ENCODE measurements at regions not wholly inside any gene's neighbourhood (a gene's known extent, or its start where the extent isn't known, plus 50 kb on each side); places are given as distances from the start of the nearest gene placed in this dataset.

- no peak overlapping the region for H3K4me3 Mint-ChIP-seq
- no peaks in the 10 kb centered on the region for H3K4me1 Mint-ChIP-seq (ENCODE audit: low read depth in 2 of 2)
- H3K9me3 Mint-ChIP-seq: peaks cover 0 to 5% of the 10 kb centered on the region in 2 donors
- no peaks in the 10 kb centered on the region for H3K27me3 Mint-ChIP-seq
- H3K27ac Mint-ChIP-seq: no peak overlapping the region
- DNase-seq: no peak
- no peaks in the 10 kb centered on the region for H3K36me3 Mint-ChIP-seq (ENCODE audit: insufficient read depth)
- ATAC-seq (replicated peaks): no peak
Measured at GRCh38 chr2:41535575-41535974, 512.2 kb upstream of the PKDCC start.

- Mint-ChIP-seq H3K4me1 (ENCODE audit: low read depth in 2 of 2) (no peaks in the 10 kb centered on the region), H3K27me3 (no peaks in the 10 kb centered on the region), H3K4me3 (no peak overlapping the region), H3K27ac (no peak overlapping the region), H3K9me3 (no peaks in the 10 kb centered on the region), H3K36me3 (ENCODE audit: insufficient read depth) (no peaks in the 10 kb centered on the region)
- DNase-seq (no peak), ATAC-seq (replicated peaks) (no peak)
Measured at GRCh38 chr2:41540272-41540998, 507.4 kb upstream of the PKDCC start.

GRCh38 chr2:41543726-41544125 lies 504.1 kb upstream of the PKDCC start:
- Mint-ChIP-seq H3K4me3 (no peak overlapping the region), H3K27ac (no peak overlapping the region), H3K36me3 (ENCODE audit: insufficient read depth) (no peaks in the 10 kb centered on the region), H3K4me1 (ENCODE audit: low read depth in 2 of 2) (no peaks in the 10 kb centered on the region), H3K27me3 (no peaks in the 10 kb centered on the region), H3K9me3 (no peaks in the 10 kb centered on the region)
- DNase-seq (no peak), ATAC-seq (replicated peaks) (no peak)

GRCh38 chr2:41544709-41545108 lies 503.1 kb upstream of the PKDCC start:
- Mint-ChIP-seq H3K27me3 (no peaks in the 10 kb centered on the region), H3K36me3 (ENCODE audit: insufficient read depth) (no peaks in the 10 kb centered on the region), H3K27ac (no peak overlapping the region), H3K4me1 (ENCODE audit: low read depth in 2 of 2) (no peaks in the 10 kb centered on the region), H3K9me3 (no peaks in the 10 kb centered on the region), H3K4me3 (no peak overlapping the region)
- ATAC-seq (replicated peaks) (no peak), DNase-seq (no peak)

- Mint-ChIP-seq H3K27ac (no peak overlapping the region), H3K27me3 (no peaks in the 10 kb centered on the region), H3K36me3 (ENCODE audit: insufficient read depth) (no peaks in the 10 kb centered on the region), H3K9me3 (no peaks in the 10 kb centered on the region), H3K4me1 (ENCODE audit: low read depth in 2 of 2) (no peaks in the 10 kb centered on the region), H3K4me3 (no peak overlapping the region)
- DNase-seq (no peak), ATAC-seq (replicated peaks) (no peak)
Measured at GRCh38 chr2:41546031-41546430, 501.8 kb upstream of the PKDCC start.

GRCh38 chr2:41568648-41569047 lies 479.2 kb upstream of the PKDCC start:
- H3K27ac Mint-ChIP-seq: no peak overlapping the region
- H3K4me1 Mint-ChIP-seq (ENCODE audit: low read depth in 2 of 2): no peaks in the 10 kb centered on the region
- ATAC-seq (replicated peaks) (no peak), DNase-seq (no peak)
- H3K27me3 Mint-ChIP-seq: peaks cover 0 to 23% of the 10 kb centered on the region in 2 donors
- no peak overlapping the region for H3K4me3 Mint-ChIP-seq
- no peaks in the 10 kb centered on the region for H3K36me3 Mint-ChIP-seq (ENCODE audit: insufficient read depth)
- peaks cover 6 to 21% of the 10 kb centered on the region in 2 donors for H3K9me3 Mint-ChIP-seq

- Mint-ChIP-seq H3K4me3 (no peak overlapping the region), H3K27me3 (peaks cover 0 to 22% of the 10 kb centered on the region in 2 donors), H3K36me3 (ENCODE audit: insufficient read depth) (no peaks in the 10 kb centered on the region)
Measured at GRCh38 chr2:41572154-41572553, 475.7 kb upstream of the PKDCC start.

GRCh38 chr2:41576423-41576822 lies 471.4 kb upstream of the PKDCC start:
- Mint-ChIP-seq H3K27ac (no peak overlapping the region), H3K9me3 (peaks cover 0 to 11% of the 10 kb centered on the region in 2 donors), H3K27me3 (peaks cover 0 to 11% of the 10 kb centered on the region in 2 donors), H3K36me3 (ENCODE audit: insufficient read depth) (no peaks in the 10 kb centered on the region), H3K4me3 (no peak overlapping the region), H3K4me1 (ENCODE audit: low read depth in 2 of 2) (no peaks in the 10 kb centered on the region)
- DNase-seq (no peak), ATAC-seq (replicated peaks) (no peak)

More at GRCh38 chr2:41572154-41572553, 475.7 kb upstream of the PKDCC start:
- H3K9me3 Mint-ChIP-seq: peaks cover 5 to 20% of the 10 kb centered on the region in 2 donors
- H3K27ac Mint-ChIP-seq: no peak overlapping the region
- DNase-seq (no peak), ATAC-seq (replicated peaks) (no peak)
- no peaks in the 10 kb centered on the region for H3K4me1 Mint-ChIP-seq (ENCODE audit: low read depth in 2 of 2)

- no peaks in the 10 kb centered on the region for H3K4me1 Mint-ChIP-seq (ENCODE audit: low read depth in 2 of 2)
- DNase-seq (no peak), ATAC-seq (replicated peaks) (no peak)
- H3K4me3 Mint-ChIP-seq: no peak overlapping the region
- peaks cover 8 to 25% of the 10 kb centered on the region in 2 donors for H3K9me3 Mint-ChIP-seq
- no peak overlapping the region for H3K27ac Mint-ChIP-seq
- H3K36me3 Mint-ChIP-seq (ENCODE audit: insufficient read depth): no peaks in the 10 kb centered on the region
- H3K27me3 Mint-ChIP-seq: no peaks in the 10 kb centered on the region
Measured at GRCh38 chr2:41579806-41580205, 468.0 kb upstream of the PKDCC start.

- Mint-ChIP-seq H3K27ac (no peak overlapping the region), H3K4me1 (ENCODE audit: low read depth in 2 of 2) (no peaks in the 10 kb centered on the region), H3K4me3 (no peak overlapping the region), H3K36me3 (ENCODE audit: insufficient read depth) (no peaks in the 10 kb centered on the region), H3K27me3 (no peaks in the 10 kb centered on the region), H3K9me3 (peaks cover 9 to 32% of the 10 kb centered on the region in 2 donors)
- DNase-seq (no peak), ATAC-seq (replicated peaks) (no peak)
Measured at GRCh38 chr2:41580806-41581205, 467.0 kb upstream of the PKDCC start.

- Mint-ChIP-seq H3K4me1 (ENCODE audit: low read depth in 2 of 2) (no peaks in the 10 kb centered on the region), H3K36me3 (ENCODE audit: insufficient read depth) (no peaks in the 10 kb centered on the region), H3K27me3 (peaks cover 2 to 11% of the 10 kb centered on the region in 2 donors), H3K27ac (no peak overlapping the region), H3K9me3 (peaks cover 0 to 4% of the 10 kb centered on the region in 2 donors), H3K4me3 (no peak overlapping the region)
- DNase-seq: no peak
- no peak for ATAC-seq (replicated peaks)
Measured at GRCh38 chr2:41595240-41595639, 452.6 kb upstream of the PKDCC start.

- no peak overlapping the region for H3K4me3 Mint-ChIP-seq
- ATAC-seq (replicated peaks) (no peak), DNase-seq (no peak)
- no peak overlapping the region for H3K27ac Mint-ChIP-seq
- H3K9me3 Mint-ChIP-seq: no peaks in the 10 kb centered on the region
- H3K36me3 Mint-ChIP-seq (ENCODE audit: insufficient read depth): no peaks in the 10 kb centered on the region
- peaks cover 0 to 6% of the 10 kb centered on the region in 2 donors for H3K27me3 Mint-ChIP-seq
- H3K4me1 Mint-ChIP-seq (ENCODE audit: low read depth in 2 of 2): no peaks in the 10 kb centered on the region
Measured at GRCh38 chr2:41597680-41598079, 450.1 kb upstream of the PKDCC start.

GRCh38 chr2:41598161-41598894 lies 449.5 kb upstream of the PKDCC start:
- H3K4me3 Mint-ChIP-seq: no peak overlapping the region
- DNase-seq (no peak), ATAC-seq (replicated peaks) (no peak)
- H3K27ac Mint-ChIP-seq: no peak overlapping the region
- no peaks in the 10 kb centered on the region for H3K4me1 Mint-ChIP-seq (ENCODE audit: low read depth in 2 of 2)
- no peaks in the 10 kb centered on the region for H3K9me3 Mint-ChIP-seq
- peaks cover 0 to 6% of the 10 kb centered on the region in 2 donors for H3K27me3 Mint-ChIP-seq
- H3K36me3 Mint-ChIP-seq (ENCODE audit: insufficient read depth): no peaks in the 10 kb centered on the region

- H3K36me3 Mint-ChIP-seq (ENCODE audit: insufficient read depth): no peaks in the 10 kb centered on the region
- no peaks in the 10 kb centered on the region for H3K4me1 Mint-ChIP-seq (ENCODE audit: low read depth in 2 of 2)
- H3K4me3 Mint-ChIP-seq: no peak overlapping the region
- no peaks in the 10 kb centered on the region for H3K9me3 Mint-ChIP-seq
- DNase-seq (no peak), ATAC-seq (replicated peaks) (no peak)
- no peak overlapping the region for H3K27ac Mint-ChIP-seq
- H3K27me3 Mint-ChIP-seq: peaks cover 0 to 6% of the 10 kb centered on the region in 2 donors
Measured at GRCh38 chr2:41600460-41600859, 447.4 kb upstream of the PKDCC start.

Data from effector memory CD8-positive, alpha-beta T cell (primary cell).